T-helper 1 cell treated with Interleukin-12 subunit alpha and Interleukin-12 subunit beta and Interleukin-4 antibody, amounts not matched to agents 30 μg/mL and 1 μg/mL, for 36 hours (primary cell): ENCODE measurements at regions not wholly inside any gene's neighbourhood (a gene's known extent, or its start where the extent isn't known, plus 50 kb on each side); places are given as distances from the start of the nearest gene placed in this dataset.
"Not testable (repeated sequence)": the region's sequence is repeated elsewhere in the genome, so short reads cannot be mapped to it uniquely, and the experiment has no call there.

ENCODE experiments used
- H3K27ac Mint-ChIP-seq: one replicate; pipeline ENCODE4 v1.8.0; 2021; ENCODE audit warnings: mild to moderate bottlenecking, mixed read lengths
- H3K27me3 Mint-ChIP-seq: one replicate; pipeline ENCODE4 v1.8.0; 2021; ENCODE audit warnings: low read depth, mixed read lengths
- H3K36me3 Mint-ChIP-seq: one replicate; pipeline ENCODE4 v1.8.0; 2021; ENCODE audit warnings: low read depth, mixed read lengths
- H3K4me1 Mint-ChIP-seq: one replicate; pipeline ENCODE4 v1.8.0; 2021; ENCODE audit warnings: low read depth, mixed read lengths
- H3K4me3 Mint-ChIP-seq: one replicate; pipeline ENCODE4 v1.8.0; 2021; ENCODE audit warnings: mild to moderate bottlenecking, moderate library complexity, mixed read lengths
- H3K9me3 Mint-ChIP-seq: one replicate; pipeline ENCODE4 v1.8.0; 2021; ENCODE audit warnings: mixed read lengths

GRCh38 chr17:71635187-71635586, 485.6 kb upstream of the SOX9 start:
- peaks cover 19% of the 10 kb centered on the region for H3K9me3 Mint-ChIP-seq
- no peak overlapping the region for H3K4me3 Mint-ChIP-seq
- no peaks in the 10 kb centered on the region for H3K36me3 Mint-ChIP-seq
- no peaks in the 10 kb centered on the region for H3K4me1 Mint-ChIP-seq
- no peak overlapping the region for H3K27ac Mint-ChIP-seq
- no peaks in the 10 kb centered on the region for H3K27me3 Mint-ChIP-seq

- Mint-ChIP-seq H3K9me3 (peaks cover 19% of the 10 kb centered on the region), H3K4me3 (no peak overlapping the region), H3K27ac (no peak overlapping the region), H3K36me3 (no peaks in the 10 kb centered on the region), H3K27me3 (no peaks in the 10 kb centered on the region), H3K4me1 (no peaks in the 10 kb centered on the region)
Observed at GRCh38 chr17:71636644-71637043, 484.2 kb upstream of the SOX9 start.

- Mint-ChIP-seq H3K27ac (no peak overlapping the region), H3K9me3 (peaks cover 26% of the 10 kb centered on the region), H3K4me3 (no peak overlapping the region)
Observed at GRCh38 chr17:71638668-71639067, 482.2 kb upstream of the SOX9 start.

GRCh38 chr17:71639865-71640264, 481.0 kb upstream of the SOX9 start:
- H3K27ac Mint-ChIP-seq: no peak overlapping the region

More at GRCh38 chr17:71638668-71639067, 482.2 kb upstream of the SOX9 start:
- no peaks in the 10 kb centered on the region for H3K27me3 Mint-ChIP-seq
- no peaks in the 10 kb centered on the region for H3K36me3 Mint-ChIP-seq
- H3K4me1 Mint-ChIP-seq: no peaks in the 10 kb centered on the region

DNA sequence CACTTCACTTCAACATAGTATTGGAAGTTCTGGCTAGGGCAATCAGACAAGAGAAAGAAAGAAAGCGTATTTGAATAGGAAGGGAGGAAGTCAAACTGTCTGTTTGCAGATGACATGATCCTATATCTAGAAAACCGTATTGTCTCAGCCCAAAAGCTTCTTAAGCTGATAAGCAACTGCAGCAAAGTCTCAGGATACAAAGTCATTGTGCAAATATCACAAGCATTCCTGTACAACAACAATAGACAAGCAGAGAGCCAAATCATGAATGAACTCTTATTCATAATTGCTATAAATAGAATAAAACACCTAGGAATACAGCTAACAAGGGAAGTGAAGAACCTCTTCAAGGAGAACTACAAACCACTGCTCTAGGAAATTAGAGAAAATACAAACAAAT, 473.9 kb upstream of the SOX9 start:
- H3K27ac Mint-ChIP-seq, H3K36me3 Mint-ChIP-seq, H3K27me3 Mint-ChIP-seq, H3K4me1 Mint-ChIP-seq, H3K4me3 Mint-ChIP-seq: not testable (repeated sequence)
- H3K9me3 Mint-ChIP-seq: peaks cover 33% of the 10 kb centered on the region

More at GRCh38 chr17:71639865-71640264, 481.0 kb upstream of the SOX9 start:
- Mint-ChIP-seq H3K4me3 (no peak overlapping the region), H3K4me1 (no peaks in the 10 kb centered on the region), H3K9me3 (peaks cover 32% of the 10 kb centered on the region), H3K36me3 (no peaks in the 10 kb centered on the region), H3K27me3 (no peaks in the 10 kb centered on the region)

DNA sequence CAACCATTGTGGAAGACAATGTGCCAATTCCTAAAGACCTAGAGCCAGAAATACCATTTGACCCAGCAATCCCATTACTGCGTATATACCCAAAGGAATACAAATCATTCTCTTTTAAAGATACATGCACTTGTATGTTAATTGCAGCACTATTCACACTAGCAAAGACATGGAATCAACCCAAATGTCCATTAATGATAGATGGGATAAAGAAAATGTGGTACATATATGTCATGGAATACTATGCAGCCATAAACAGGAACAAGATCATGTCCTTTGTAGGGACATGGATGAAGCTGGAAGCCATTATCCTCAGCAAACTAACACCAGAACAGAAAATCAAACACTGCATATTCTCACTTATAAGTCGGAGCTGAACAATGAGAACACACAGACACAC, 472.5 kb upstream of the SOX9 start:
- H3K27ac Mint-ChIP-seq, H3K4me3 Mint-ChIP-seq, H3K36me3 Mint-ChIP-seq, H3K27me3 Mint-ChIP-seq, H3K4me1 Mint-ChIP-seq: not testable (repeated sequence)
- peaks cover 38% of the 10 kb centered on the region for H3K9me3 Mint-ChIP-seq

DNA sequence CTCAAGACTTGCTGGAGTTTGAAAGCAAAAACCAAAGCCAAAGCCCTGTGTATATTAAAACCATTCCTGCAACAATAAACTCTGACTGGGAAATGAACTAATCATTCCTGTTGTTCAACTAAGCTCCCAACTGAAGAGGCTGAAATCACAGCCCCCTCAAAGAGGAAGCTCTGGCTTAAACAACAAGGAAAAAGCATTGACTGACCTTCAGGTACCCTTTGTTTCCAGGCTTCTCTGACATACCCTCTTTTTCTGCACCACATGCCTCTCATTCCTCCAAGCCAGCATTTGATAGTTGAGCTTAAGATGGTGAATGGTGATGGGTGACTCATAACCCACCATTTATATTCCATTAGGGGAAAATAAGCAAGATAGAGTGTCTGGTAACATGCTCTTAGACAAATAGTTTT, 470.9 kb upstream of the SOX9 start:
- Mint-ChIP-seq H3K27ac (no peak overlapping the region), H3K9me3 (peaks cover 33% of the 10 kb centered on the region), H3K4me3 (no peak overlapping the region), H3K27me3 (no peaks in the 10 kb centered on the region), H3K36me3 (no peaks in the 10 kb centered on the region), H3K4me1 (no peaks in the 10 kb centered on the region)

DNA sequence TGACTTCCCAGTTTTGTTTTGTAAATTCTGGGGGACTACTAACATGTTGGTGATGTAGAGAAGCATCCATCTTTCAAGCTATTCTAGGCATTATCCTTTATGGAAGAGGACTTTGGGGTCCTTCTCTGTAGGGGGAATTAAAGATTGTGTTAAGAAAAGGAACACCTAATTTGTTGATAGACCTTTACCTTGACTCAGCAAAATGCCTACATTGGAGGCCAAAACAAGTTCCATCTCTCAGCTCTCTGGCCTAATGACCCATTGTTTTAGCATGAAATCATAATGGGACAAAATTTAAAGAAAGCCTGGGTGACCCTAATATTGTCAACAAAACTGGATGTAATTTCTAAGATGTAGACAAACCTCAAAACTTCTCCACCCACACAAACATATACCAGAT, 465.3 kb upstream of the SOX9 start:
- Mint-ChIP-seq H3K27me3 (no peaks in the 10 kb centered on the region), H3K4me1 (no peaks in the 10 kb centered on the region), H3K27ac (no peak overlapping the region), H3K4me3 (no peak overlapping the region), H3K36me3 (no peaks in the 10 kb centered on the region), H3K9me3 (peaks cover 36% of the 10 kb centered on the region)

DNA sequence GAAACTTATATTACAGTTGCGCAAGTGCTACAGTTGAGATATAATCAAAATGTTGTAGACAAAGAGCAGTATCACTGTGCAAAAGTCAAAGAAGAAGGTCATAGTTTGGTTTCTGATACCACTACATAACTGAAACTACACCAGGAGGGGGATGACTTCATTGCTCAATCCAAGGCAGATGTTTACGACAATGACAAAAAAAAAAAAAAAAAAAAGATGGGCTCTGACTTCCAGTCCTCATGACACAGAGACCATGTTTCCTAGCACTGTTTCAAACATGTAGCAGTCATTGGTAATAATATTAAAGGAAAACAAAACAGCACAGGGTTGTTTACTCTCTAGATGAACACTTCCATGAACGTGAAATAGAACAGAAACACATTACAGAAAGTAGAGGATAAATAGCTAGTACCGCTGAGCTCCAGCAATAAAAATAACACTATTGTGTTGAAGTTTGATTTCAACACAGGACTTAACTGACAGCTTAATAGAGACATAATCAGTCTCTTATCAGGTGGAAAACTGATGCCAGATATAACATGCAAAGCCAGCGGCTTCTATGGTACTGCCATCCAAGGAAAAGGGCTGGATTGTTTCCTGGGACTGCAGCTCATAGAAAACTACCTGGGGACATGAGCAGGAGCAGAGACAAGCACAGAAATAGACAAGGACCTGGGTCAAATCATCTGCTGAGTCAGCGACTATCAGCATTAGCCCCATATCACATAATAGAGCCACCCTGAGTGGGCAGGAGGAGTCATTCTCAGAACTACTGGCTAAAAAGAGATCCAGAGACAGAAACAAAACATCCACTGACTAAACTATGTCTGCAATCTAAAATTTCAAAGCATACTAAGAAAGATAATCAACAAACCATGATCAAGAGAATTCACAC, 463.6 kb upstream of the SOX9 start:
- Mint-ChIP-seq H3K27ac (no peak overlapping the region), H3K4me3 (no peak overlapping the region), H3K4me1 (no peaks in the 10 kb centered on the region), H3K27me3 (no peaks in the 10 kb centered on the region), H3K9me3 (peaks cover 27% of the 10 kb centered on the region), H3K36me3 (no peaks in the 10 kb centered on the region)

DNA sequence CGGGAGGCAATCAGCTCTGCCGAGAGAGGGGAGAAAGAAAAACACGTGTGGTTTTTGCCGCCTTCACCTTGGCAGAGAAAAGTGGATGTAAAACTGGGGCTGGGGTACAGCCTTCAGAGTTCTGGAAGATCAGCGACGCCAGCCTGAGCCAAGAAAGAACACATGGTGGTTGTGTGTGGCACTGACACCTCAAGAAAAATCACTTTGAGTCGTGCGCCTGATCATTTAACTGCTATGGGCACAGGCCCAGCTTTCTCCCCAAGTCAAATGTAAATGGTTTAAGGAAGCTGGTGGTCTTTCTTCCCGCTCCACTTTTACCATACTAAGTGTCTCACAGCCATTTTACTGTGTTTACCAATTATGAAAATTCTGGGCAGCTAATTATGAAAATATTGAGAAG, 461.8 kb upstream of the SOX9 start:
- Mint-ChIP-seq H3K4me3 (no peak overlapping the region), H3K27me3 (no peaks in the 10 kb centered on the region), H3K9me3 (peaks cover 22% of the 10 kb centered on the region), H3K4me1 (no peaks in the 10 kb centered on the region), H3K27ac (no peak overlapping the region), H3K36me3 (no peaks in the 10 kb centered on the region)

- Mint-ChIP-seq H3K4me3 (no peak overlapping the region), H3K27me3 (no peaks in the 10 kb centered on the region)
Observed at GRCh38 chr17:71664861-71665260, 456.0 kb upstream of the SOX9 start.

DNA sequence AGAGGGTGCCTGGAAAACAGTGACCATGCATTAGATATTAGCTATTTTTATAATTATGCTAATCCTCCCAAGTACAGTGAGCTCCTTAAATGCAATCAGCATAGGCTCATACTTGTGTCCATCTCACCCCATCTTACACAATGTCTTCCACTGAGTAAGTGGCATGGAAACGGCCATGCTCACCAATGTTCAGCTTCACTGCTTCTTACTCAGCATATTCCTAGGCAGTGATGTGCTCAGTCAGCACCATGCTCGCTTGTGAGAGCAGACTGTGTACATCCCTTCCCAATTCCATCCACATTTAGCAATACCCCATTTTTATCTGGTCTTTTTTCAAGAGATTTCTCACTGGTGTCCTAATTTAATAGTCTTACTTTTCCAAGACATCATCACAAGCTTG, 454.8 kb upstream of the SOX9 start:
- Mint-ChIP-seq H3K4me3 (no peak overlapping the region), H3K27ac (no peak overlapping the region)

More at GRCh38 chr17:71664861-71665260, 456.0 kb upstream of the SOX9 start:
- Mint-ChIP-seq H3K9me3 (peaks cover 21% of the 10 kb centered on the region), H3K27ac (no peak overlapping the region), H3K4me1 (no peaks in the 10 kb centered on the region), H3K36me3 (no peaks in the 10 kb centered on the region)

GRCh38 chr17:71667661-71668060, 453.2 kb upstream of the SOX9 start:
- Mint-ChIP-seq H3K9me3 (peaks cover 22% of the 10 kb centered on the region), H3K4me3 (no peak overlapping the region), H3K27ac (no peak overlapping the region), H3K36me3 (no peaks in the 10 kb centered on the region), H3K27me3 (no peaks in the 10 kb centered on the region), H3K4me1 (no peaks in the 10 kb centered on the region)

More for the DNA sequence above, 454.8 kb upstream of the SOX9 start:
- Mint-ChIP-seq H3K4me1 (no peaks in the 10 kb centered on the region), H3K9me3 (peaks cover 25% of the 10 kb centered on the region), H3K27me3 (no peaks in the 10 kb centered on the region), H3K36me3 (no peaks in the 10 kb centered on the region)

DNA sequence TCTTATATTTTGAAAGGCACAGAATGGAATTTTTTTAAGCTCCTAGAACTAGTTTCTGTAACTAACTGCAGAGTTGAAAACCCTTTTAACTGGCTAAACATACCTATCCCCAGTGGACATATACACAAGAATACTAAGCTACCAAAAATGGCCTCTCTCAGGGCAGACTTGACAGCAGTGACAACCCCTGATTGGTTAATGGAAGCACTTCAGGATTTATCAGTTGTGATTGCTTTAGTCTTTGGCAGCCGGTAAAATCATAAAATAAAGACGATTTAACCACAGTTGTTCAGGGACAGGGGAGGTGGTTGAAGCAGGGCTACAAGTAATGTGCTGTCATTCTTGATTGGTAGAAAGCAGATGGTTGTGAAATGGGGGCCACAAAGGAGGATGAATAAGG, 452.0 kb upstream of the SOX9 start:
- no peaks in the 10 kb centered on the region for H3K36me3 Mint-ChIP-seq
- H3K4me3 Mint-ChIP-seq: no peak overlapping the region
- peaks cover 22% of the 10 kb centered on the region for H3K9me3 Mint-ChIP-seq
- no peak overlapping the region for H3K27ac Mint-ChIP-seq
- no peaks in the 10 kb centered on the region for H3K27me3 Mint-ChIP-seq
- H3K4me1 Mint-ChIP-seq: no peaks in the 10 kb centered on the region

GRCh38 chr17:71677439-71677838, 443.4 kb upstream of the SOX9 start:
- Mint-ChIP-seq H3K27ac (no peak overlapping the region), H3K4me3 (no peak overlapping the region), H3K4me1 (no peaks in the 10 kb centered on the region), H3K27me3 (no peaks in the 10 kb centered on the region), H3K36me3 (no peaks in the 10 kb centered on the region), H3K9me3 (peaks cover 16% of the 10 kb centered on the region)
